HCT116 (cell line): ENCODE measurements at regions not wholly inside any gene's neighbourhood (a gene's known extent, or its start where the extent isn't known, plus 50 kb on each side); places are given as distances from the start of the nearest gene placed in this dataset.

ENCODE experiments used
- ATAC-seq: fragments of 200-7000 bp; cut with Tn5 transposase; 2 replicates; pipeline ENCODE4 v1.9.1; 2020; ENCODE audit warnings: mild to moderate bottlenecking, moderate library complexity
- BruUV-seq: library from RNA; stranded (reverse); fragments of 400-500 nt; replicated peaks from 2 replicates; lab custom pipeline; 2021; lab: Mats Ljungman, UMichigan
- CTCF ChIA-PET: fragments of 300-600 bp; sonication (Branson Sonifier 250); formaldehyde crosslinking; loops from one replicate; lab custom pipeline; 2021; ENCODE audit warnings: antibody characterized with exemption; lab: Charles Lee
- POLR2A ChIA-PET: fragments of 300-600, 350-600 bp; sonication (Branson Sonifier 250); formaldehyde crosslinking; loops from one replicate; lab custom pipeline; 2021; ENCODE audit warnings: antibody characterized with exemption; lab: Charles Lee
- RAD21 ChIA-PET, 2 experiments: fragments of 300-600 bp; sonication (Branson Sonifier 250); formaldehyde crosslinking; loops; one replicate each; lab custom pipeline; 2023; ENCODE audit warnings: low total read pairs in 2 of 2; ENCODE audit not compliant: uncharacterized antibody in 2 of 2, unreplicated experiment in 2 of 2, low non-redundant PET in 1 of 2; lab: Charles Lee
- DNase-seq: peaks from one replicate; pipeline ENCODE4 v3.0.0-alpha.2; 2010; ENCODE audit warnings: low read depth, low spot score
- H2AFZ ChIP-seq: fragments of 200-600 bp; shearing (Covaris generic), sonication (generic); 2 replicates; pipeline ENCODE4 v1.6.1; 2017; ENCODE audit warnings: low read depth, mixed run types, mixed read lengths, antibody characterized with exemption, low read length; ENCODE audit not compliant: poor library complexity, severe bottlenecking
- H3K27ac ChIP-seq: 2 replicates; pipeline ENCODE4 v1.5.1; 2012; ENCODE audit warnings: low read depth, low read length
- H3K27me3 ChIP-seq: fragments of 200-600 bp; sonication (generic); 2 replicates; pipeline ENCODE4 v1.6.1; 2016; ENCODE audit warnings: mixed run types, low read length, mixed read lengths; ENCODE audit not compliant: insufficient read depth
- H3K36me3 ChIP-seq, 2 experiments: fragments of 200-500 bp in 1 of 2; fragments of 200-600 bp in 1 of 2; sonication (Bioruptor generic) in 1 of 2; sonication (generic) in 1 of 2; 2 replicates each; pipeline versions ENCODE4 v1.5.1 to v1.6.1; 2014 to 2016; ENCODE audit warnings: low read length in 2 of 2, inconsistent platforms in 1 of 2, mixed read lengths in 1 of 2, mixed run types in 1 of 2; ENCODE audit not compliant: insufficient read depth in 2 of 2, control insufficient read depth in 1 of 2
- H3K4me1 ChIP-seq, 2 experiments: fragments of 200-600 bp in 1 of 2; sonication (generic) in 1 of 2; 2 replicates each; pipeline versions ENCODE4 v1.5.1 to v1.6.1; 2012 to 2017; ENCODE audit warnings: low read length in 2 of 2, inconsistent platforms in 1 of 2, mild to moderate bottlenecking in 1 of 2, mixed read lengths in 1 of 2, mixed run types in 1 of 2, moderate library complexity in 1 of 2; ENCODE audit not compliant: insufficient read depth in 2 of 2, control insufficient read depth in 1 of 2
- H3K4me2 ChIP-seq: fragments of 200-600 bp; sonication (generic); 2 replicates; pipeline ENCODE4 v1.6.1; 2017; ENCODE audit warnings: mixed run types, low read length, mixed read lengths
- H3K4me3 ChIP-seq, 2 experiments: fragments of 200-600 bp in 1 of 2; sonication (generic) in 1 of 2; replicated peaks in 1 of 2; 2 replicates each; pipeline ENCODE4 v1.5.1; 2011 to 2016; ENCODE audit warnings: low read length in 2 of 2, control low read depth in 1 of 2, low read depth in 1 of 2, mild to moderate bottlenecking in 1 of 2, mixed read lengths in 1 of 2, mixed run types in 1 of 2
- H3K79me2 ChIP-seq: fragments of 200-600 bp; sonication (generic); 2 replicates; pipeline ENCODE4 v1.6.1; 2017; ENCODE audit warnings: mild to moderate bottlenecking, mixed run types, low read length, moderate library complexity, mixed read lengths; ENCODE audit not compliant: insufficient read depth
- H3K9ac ChIP-seq: fragments of 200-600 bp; sonication (generic); 2 replicates; pipeline ENCODE4 v1.6.1; 2016; ENCODE audit warnings: low read length, mixed read lengths
- H3K9me2 ChIP-seq: fragments of 200-600 bp; sonication (generic), shearing (Covaris generic); 2 replicates; pipeline ENCODE4 v1.6.1; 2017; ENCODE audit warnings: mixed run types, mild to moderate bottlenecking, moderate library complexity; ENCODE audit not compliant: insufficient read depth
- H3K9me3 ChIP-seq, 2 experiments: fragments of 200-500 bp in 1 of 2; fragments of 200-600 bp in 1 of 2; sonication (Bioruptor generic) in 1 of 2; sonication (generic) in 1 of 2; 2 replicates each; pipeline ENCODE4 v1.6.1; 2014 to 2017; ENCODE audit warnings: low read length in 2 of 2, mixed read lengths in 2 of 2, inconsistent platforms in 1 of 2, low read depth in 1 of 2, mild to moderate bottlenecking in 1 of 2, mixed run types in 1 of 2, moderate library complexity in 1 of 2; ENCODE audit not compliant: control insufficient read depth in 1 of 2, insufficient read depth in 1 of 2
- H4K20me1 ChIP-seq: fragments of 200-600 bp; sonication (generic), shearing (Covaris generic); 2 replicates; pipeline ENCODE4 v1.6.1; 2017; ENCODE audit warnings: mixed run types, mild to moderate bottlenecking, moderate library complexity; ENCODE audit not compliant: insufficient read depth
- CBX3 ChIP-seq: IDR thresholded peaks from 2 replicates; pipeline ENCODE4 v1.6.1; 2012; ENCODE audit warnings: low read depth
- EGR1 ChIP-seq: IDR thresholded peaks from 2 replicates; pipeline ENCODE4 v1.6.1; 2012; ENCODE audit warnings: low read depth
- EZH2 ChIP-seq: fragments of 200-600 bp; sonication (generic); IDR thresholded peaks from 2 replicates; pipeline ENCODE4 v1.6.1; 2017; ENCODE audit warnings: antibody characterized with exemption, mixed run types
- FOSL1 ChIP-seq: IDR thresholded peaks from 2 replicates; pipeline ENCODE4 v1.6.1; 2012; ENCODE audit warnings: low read depth
- POLR2A ChIP-seq: IDR thresholded peaks from 2 replicates; pipeline ENCODE4 v1.7.0; 2011; ENCODE audit warnings: borderline replicate concordance; ENCODE audit not compliant: insufficient read depth, insufficient read length; ENCODE audit errors: extremely low read depth
- POLR2AphosphoS5 ChIP-seq: IDR thresholded peaks from 2 replicates; pipeline ENCODE4 v1.6.1; 2011; ENCODE audit warnings: mild to moderate bottlenecking, low read depth, low read length, moderate library complexity
- RAD21 ChIP-seq: IDR thresholded peaks from 2 replicates; pipeline ENCODE4 v1.6.1; 2012; ENCODE audit warnings: low read depth, mild to moderate bottlenecking
- SIN3A ChIP-seq: IDR thresholded peaks from 2 replicates; pipeline ENCODE4 v1.6.1; 2012; ENCODE audit warnings: low read depth
- SRF ChIP-seq: IDR thresholded peaks from 2 replicates; pipeline ENCODE4 v1.6.1; 2012; ENCODE audit warnings: low read depth
- TCF7L2 ChIP-seq: IDR thresholded peaks from 2 replicates; pipeline ENCODE4 v1.7.0; 2011; ENCODE audit warnings: borderline replicate concordance, inconsistent platforms; ENCODE audit not compliant: insufficient read depth, insufficient read length; ENCODE audit errors: extremely low read depth
- ZBTB33 ChIP-seq: IDR thresholded peaks from 2 replicates; pipeline ENCODE4 v1.6.1; 2011; ENCODE audit warnings: mild to moderate bottlenecking, low read length, moderate library complexity; ENCODE audit not compliant: insufficient replicate concordance; ENCODE audit errors: extremely low read depth
- ZNF274 ChIP-seq: fragments of 200-500 bp; sonication (Bioruptor generic); IDR thresholded peaks from 2 replicates; pipeline ENCODE4 v1.6.1; 2014; ENCODE audit warnings: mild to moderate bottlenecking, low read depth, low read length, inconsistent platforms
- intact Hi-C: fragments of 100-400 bp; cut with micrococcal nuclease; formaldehyde crosslinking; loops from 2 replicates; pipeline ENCODE4 v1.10.0; 2022

DNA sequence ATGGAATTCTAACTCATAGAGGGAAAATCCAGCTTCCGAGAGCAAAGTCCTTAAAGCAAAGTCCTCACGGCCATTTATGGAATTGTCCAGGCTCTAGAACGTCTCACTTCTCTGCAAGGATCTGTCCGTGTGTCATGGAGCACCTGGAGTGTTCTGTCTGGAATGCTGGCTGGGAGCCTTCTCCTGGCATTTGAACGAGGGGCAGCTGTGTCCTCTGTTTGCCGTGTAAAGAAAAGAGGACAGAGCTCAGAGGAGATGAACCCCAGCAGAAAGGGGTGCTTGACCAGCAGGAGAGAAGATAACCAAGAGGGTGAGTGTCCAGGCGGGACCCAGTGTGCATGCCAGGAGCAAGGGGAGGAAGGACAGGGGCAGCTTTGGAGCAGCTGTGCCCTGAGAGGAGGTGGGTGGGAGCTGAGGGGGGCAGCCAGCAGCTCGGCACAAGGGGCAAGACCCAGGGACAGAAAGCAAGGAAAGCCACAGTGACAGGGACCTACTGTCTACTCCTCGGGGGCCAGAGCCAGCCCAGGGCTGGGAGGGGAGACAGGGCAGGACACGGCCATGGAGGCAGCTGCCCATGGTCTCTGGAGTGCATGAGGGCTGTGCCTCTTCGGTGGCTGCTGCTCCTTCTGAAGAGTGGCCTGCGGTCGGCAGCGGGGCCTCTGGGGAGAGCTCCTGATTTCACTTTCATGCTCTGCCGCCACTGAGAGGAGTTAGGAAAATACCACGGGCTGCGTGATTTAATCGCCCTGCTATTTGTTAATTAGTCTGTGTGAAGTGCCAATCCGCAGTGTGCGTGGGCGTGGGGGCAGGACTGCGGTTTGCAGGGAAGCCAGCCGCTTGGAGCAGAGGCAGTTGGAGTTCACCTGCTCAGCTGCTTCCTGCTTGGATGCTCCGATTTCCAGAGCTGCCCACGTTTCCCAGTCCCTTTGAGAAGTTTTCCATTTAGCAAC is 149.3 kb upstream of the SHH start:
- Histone ChIP-seq H3K9me2 (no peaks in the 10 kb centered on the region), H2AFZ (no peak overlapping the region), H3K27ac (peak overlapping the region; percentile 95), H3K9ac (peak overlapping the region; percentile 76), H3K4me1 (peaks cover 66 to 79% of the 10 kb centered on the region in 2 experiments), H3K27me3 (no peaks in the 10 kb centered on the region), H4K20me1 (no peaks in the 10 kb centered on the region), H3K36me3 (no peaks in the 10 kb centered on the region), H3K79me2 (no peaks in the 10 kb centered on the region), H3K4me3 (peak overlapping the region; percentile 41 to 55), H3K9me3 (no peaks in the 10 kb centered on the region), H3K4me2 (peak overlapping the region; percentile 92)
- ChIA-PET POLR2A (interaction anchor here (1.0 to 3.8 kb wide), 7 partner anchors 9 to 231 kb away, joined by 3 to 37 read pairs (median 3); no protein-coding TSS in a partner anchor), RAD21 (interaction anchor here (0.5 to 1.5 kb wide), 4 partner anchors 9 to 14 kb away, joined by 3 to 10 read pairs (median 4); no protein-coding TSS in a partner anchor), CTCF (interaction anchor here (1.1 to 1.2 kb wide), 3 partner anchors 10 to 145 kb away, joined by 3 read pairs; no protein-coding TSS in a partner anchor)
- TF ChIP-seq EGR1 = no peak
- no peak for TF ChIP-seq SIN3A
- TF ChIP-seq EZH2 = no peak
- no peak for TF ChIP-seq POLR2A
- no peak for TF ChIP-seq RAD21
- peak; percentile 74 for TF ChIP-seq POLR2AphosphoS5
- peak; percentile 14 for TF ChIP-seq ZBTB33
- no peak for TF ChIP-seq FOSL1
- TF ChIP-seq ZNF274 = no peak
- TF ChIP-seq TCF7L2 = peak; percentile 90
- no peak for TF ChIP-seq SRF
- TF ChIP-seq CBX3 = no peak
- BruUV-seq = TSS peak; percentile 63
- peak; percentile 92 for DNase-seq
- intact Hi-C loops = loop anchor here (1.0 to 10.0 kb wide), 6 partner anchors 10 to 941 kb away; partner anchors contain the start of gene RNF32
- peak; percentile 48 for ATAC-seq
